Stimulated activated CD4-positive, alpha-beta T cell treated with anti-CD3 and anti-CD28 coated beads, Interleukin-1b, Interleukin-23, amount 100 ng/mL, for 4 hours (primary cell): ENCODE measurements at regions not wholly inside any gene's neighbourhood (a gene's known extent, or its start where the extent isn't known, plus 50 kb on each side); places are given as distances from the start of the nearest gene placed in this dataset.
A peak's percentile ranks its signal among the peaks of the same experiment; 100 is the strongest.
"Not testable (repeated sequence)": the region's sequence is repeated elsewhere in the genome, so short reads cannot be mapped to it uniquely, and the experiment has no call there.

ENCODE experiments used
- DNase-seq, 2 donors: peaks; one replicate each; pipeline ENCODE4 v3.0.0-alpha.2; 2020; ENCODE audit warnings: low read depth in 2 of 2

DNA sequence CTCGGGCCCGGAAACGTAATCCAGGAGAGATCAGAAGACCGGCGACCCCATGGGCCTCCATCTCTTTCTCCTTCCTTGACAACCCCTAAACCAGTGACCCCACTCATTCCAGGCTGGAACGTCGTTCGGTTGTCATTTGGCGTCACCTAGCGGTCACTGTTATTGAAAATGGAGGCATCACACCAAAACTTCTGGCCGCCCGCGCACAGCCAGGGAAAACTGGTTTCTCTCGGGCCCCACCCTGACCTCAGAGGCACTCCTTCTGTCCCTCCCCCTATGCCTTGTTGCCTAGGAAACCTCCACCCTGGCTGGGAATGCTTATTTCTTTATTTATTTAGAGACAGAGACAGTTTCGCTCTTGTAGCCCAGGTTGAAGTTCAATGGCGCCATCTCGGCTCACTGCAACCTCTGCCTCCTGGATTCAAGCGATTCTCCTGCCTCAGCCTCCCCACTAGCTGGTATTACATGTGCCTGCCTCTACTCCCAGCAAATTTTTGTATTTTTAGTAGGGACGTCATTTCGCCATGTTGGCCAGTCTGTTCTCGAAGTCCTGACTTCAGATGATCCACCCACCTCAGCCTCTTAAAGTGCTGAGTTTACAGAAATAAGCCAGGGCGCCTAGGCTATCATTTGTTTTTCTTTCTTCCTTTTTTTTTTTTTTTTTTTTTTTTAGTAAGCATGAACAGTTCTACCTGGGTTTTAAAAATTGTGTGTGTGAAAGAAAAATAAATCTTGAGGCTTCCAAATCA lies 2144.1 kb upstream of the TPTE start:
- not testable (repeated sequence) for DNase-seq

DNA sequence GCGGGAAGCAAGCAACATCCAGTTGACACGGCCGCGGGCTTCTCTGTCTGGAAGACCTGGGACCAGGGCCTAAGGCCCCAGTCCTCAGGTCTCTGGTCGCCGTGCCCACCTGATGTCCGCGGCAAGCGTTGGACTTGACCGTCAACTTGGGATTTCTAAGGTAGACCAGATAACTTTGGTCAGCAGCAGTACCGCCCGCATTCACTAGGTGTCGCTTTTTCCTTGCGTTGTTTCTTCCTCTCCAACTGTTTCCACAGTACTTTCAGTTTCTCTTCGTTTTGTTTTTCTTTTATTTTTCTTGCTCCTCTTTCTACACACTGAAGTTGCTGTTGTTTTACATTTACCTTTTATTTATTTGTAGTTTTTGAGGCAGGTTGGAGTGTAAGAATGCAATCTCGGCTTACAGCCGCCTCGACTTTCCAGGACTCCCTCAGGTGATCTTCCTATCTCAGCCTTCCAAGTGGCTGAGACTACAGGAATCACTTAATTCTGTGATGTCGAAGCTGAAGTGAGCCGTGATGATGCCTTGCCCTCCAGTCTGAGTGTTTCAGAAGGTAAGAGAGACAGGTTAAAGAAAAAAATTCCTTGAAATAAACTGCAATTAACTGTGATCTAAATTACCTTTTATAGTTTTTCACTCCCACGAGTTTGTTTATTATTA lies 2140.8 kb upstream of the TPTE start:
- not testable (repeated sequence) for DNase-seq

DNA sequence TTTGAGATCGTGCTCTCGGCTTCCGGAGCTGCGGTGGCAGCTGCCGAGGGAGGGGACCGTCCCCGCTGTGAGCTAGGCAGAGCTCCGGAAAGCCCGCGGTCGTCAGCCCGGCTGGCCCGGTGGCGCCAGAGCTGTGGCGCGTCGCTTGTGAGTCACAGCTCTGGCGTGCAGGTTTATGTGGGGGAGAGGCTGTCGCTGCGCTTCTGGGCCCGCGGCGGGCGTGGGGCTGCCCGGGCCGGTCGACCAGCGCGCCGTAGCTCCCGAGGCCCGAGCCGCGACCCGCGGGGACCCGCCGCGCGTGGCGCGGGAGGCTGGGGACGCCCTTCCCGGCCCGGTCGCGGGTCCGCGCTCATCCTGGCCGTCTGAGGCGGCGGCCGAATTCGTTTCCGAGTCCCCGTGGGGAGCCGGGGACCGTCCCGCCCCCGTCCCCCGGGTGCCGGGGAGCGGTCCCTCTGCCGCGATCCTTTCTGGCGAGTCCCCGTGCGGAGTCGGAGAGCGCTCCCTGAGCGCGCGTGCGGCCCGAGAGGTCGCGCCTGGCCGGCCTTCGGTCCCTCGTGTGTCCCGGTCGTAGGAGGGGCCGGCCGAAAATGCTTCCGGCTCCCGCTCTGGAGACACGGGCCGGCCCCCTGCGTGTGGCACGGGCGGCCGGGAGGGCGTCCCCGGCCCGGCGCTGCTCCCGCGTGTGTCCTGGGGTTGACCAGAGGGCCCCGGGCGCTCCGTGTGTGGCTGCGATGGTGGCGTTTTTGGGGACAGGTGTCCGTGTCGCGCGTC lies 2133.0 kb upstream of the TPTE start:
- not testable (repeated sequence) for DNase-seq

- DNase-seq: not testable (repeated sequence)
Observed at GRCh38 chr21:8388940-8389238, 2132.5 kb upstream of the TPTE start.

DNA sequence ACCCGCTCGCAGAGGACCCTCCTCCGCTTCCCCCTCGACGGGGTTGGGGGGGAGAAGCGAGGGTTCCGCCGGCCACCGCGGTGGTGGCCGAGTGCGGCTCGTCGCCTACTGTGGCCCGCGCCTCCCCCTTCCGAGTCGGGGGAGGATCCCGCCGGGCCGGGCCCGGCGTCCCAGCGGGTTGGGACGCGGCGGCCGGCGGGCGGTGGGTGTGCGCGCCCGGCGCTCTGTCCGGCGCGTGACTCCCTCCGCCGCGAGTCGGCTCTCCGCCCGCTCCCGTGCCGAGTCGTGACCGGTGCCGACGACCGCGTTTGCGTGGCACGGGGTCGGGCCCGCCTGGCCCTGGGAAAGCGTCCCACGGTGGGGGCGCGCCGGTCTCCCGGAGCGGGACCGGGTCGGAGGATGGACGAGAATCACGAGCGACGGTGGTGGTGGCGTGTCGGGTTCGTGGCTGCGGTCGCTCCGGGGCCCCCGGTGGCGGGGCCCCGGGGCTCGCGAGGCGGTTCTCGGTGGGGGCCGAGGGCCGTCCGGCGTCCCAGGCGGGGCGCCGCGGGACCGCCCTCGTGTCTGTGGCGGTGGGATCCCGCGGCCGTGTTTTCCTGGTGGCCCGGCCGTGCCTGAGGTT lies 2130.7 kb upstream of the TPTE start:
- not testable (repeated sequence) for DNase-seq

DNA sequence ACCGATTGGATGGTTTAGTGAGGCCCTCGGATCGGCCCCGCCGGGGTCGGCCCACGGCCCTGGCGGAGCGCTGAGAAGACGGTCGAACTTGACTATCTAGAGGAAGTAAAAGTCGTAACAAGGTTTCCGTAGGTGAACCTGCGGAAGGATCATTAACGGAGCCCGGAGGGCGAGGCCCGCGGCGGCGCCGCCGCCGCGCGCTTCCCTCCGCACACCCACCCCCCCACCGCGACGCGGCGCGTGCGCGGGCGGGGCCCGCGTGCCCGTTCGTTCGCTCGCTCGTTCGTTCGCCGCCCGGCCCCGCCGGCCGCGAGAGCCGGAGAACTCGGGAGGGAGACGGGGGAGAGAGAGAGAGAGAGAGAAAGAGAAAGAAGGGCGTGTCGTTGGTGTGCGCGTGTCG lies 2127.0 kb upstream of the TPTE start:
- not testable (repeated sequence) for DNase-seq

GRCh38 chr21:8395992-8396391 lies 2125.4 kb upstream of the TPTE start:
- DNase-seq: not testable (repeated sequence)

GRCh38 chr21:8398870-8399437 lies 2122.4 kb upstream of the TPTE start:
- DNase-seq: not testable (repeated sequence)

GRCh38 chr21:8399866-8400265 lies 2121.5 kb upstream of the TPTE start:
- DNase-seq: not testable (repeated sequence)

GRCh38 chr21:8401799-8402198 lies 2119.6 kb upstream of the TPTE start:
- not testable (repeated sequence) for DNase-seq

GRCh38 chr21:8406331-8406730 lies 2115.1 kb upstream of the TPTE start:
- not testable (repeated sequence) for DNase-seq

DNA sequence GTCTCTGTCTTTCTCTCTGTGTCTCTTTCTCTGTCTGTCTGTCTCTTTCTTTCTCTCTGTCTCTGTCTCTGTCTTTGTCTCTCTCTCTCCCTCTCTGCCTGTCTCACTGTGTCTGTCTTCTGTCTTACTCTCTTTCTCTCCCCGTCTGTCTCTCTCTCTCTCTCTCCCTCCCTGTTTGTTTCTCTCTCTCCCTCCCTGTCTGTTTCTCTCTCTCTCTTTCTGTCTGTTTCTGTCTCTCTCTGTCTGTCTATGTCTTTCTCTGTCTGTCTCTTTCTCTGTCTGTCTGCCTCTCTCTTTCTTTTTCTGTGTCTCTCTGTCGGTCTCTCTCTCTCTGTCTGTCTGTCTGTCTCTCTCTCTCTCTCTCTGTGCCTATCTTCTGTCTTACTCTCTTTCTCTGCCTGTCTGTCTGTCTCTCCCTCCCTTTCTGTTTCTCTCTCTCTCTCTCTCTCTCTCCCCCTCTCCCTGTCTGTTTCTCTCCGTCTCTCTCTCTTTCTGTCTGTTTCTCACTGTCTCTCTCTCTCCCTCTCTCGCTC lies 2110.2 kb upstream of the TPTE start:
- not testable (repeated sequence) for DNase-seq

- peak in 1 of 2 donors; percentile 0 for DNase-seq
Observed at GRCh38 chr21:8419925-8420560, 2101.3 kb upstream of the TPTE start.

DNA sequence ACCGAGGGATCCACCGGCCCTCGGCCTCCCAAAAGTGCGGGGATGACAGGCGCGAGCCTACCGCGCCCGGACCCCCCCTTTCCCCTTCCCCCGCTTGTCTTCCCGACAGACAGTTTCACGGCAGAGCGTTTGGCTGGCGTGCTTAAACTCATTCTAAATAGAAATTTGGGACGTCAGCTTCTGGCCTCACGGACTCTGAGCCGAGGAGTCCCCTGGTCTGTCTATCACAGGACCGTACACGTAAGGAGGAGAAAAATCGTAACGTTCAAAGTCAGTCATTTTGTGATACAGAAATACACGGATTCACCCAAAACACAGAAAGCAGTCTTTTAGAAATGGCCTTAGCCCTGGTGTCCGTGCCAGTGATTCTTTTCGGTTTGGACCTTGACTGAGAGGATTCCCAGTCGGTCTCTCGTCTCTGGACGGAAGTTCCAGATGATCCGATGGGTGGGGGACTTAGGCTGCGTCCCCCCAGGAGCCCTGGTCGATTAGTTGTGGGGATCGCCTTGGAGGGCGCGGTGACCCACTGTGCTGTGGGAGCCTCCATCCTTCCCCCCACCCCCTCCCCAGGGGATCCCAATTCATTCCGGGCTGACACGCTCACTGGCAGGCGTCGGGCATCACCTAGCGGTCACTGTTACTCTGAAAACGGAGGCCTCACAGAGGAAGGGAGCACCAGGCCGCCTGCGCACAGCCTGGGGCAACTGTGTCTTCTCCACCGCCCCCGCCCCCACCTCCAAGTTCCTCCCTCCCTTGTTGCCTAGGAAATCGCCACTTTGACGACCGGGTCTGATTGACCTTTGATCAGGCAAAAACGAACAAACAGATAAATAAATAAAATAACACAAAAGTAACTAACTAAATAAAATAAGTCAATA lies 2093.4 kb upstream of the TPTE start:
- not testable (repeated sequence) for DNase-seq

DNA sequence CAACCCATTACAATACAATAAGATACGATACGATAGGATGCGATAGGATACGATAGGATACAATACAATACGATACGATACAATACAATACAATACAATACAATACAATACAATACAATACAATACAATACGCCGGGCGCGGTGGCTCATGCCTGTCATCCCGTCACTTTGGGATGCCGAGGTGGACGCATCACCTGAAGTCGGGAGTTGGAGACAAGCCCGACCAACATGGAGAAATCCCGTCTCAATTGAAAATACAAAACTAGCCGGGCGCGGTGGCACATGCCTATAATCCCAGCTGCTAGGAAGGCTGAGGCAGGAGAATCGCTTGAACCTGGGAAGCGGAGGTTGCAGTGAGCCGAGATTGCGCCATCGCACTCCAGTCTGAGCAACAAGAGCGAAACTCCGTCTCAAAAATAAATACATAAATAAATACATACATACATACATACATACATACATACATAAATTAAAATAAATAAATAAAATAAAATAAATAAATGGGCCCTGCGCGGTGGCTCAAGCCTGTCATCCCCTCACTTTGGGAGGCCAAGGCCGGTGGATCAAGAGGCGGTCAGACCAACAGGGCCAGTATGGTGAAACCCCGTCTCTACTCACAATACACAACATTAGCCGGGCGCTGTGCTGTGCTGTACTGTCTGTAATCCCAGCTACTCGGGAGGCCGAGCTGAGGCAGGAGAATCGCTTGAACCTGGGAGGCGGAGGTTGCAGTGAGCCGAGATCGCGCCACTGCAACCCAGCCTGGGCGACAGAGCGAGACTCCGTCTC lies 2092.5 kb upstream of the TPTE start:
- not testable (repeated sequence) for DNase-seq

DNA sequence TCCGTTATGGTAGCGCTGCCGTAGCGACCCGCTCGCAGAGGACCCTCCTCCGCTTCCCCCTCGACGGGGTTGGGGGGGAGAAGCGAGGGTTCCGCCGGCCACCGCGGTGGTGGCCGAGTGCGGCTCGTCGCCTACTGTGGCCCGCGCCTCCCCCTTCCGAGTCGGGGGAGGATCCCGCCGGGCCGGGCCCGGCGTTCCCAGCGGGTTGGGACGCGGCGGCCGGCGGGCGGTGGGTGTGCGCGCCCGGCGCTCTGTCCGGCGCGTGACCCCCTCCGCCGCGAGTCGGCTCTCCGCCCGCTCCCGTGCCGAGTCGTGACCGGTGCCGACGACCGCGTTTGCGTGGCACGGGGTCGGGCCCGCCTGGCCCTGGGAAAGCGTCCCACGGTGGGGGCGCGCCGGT lies 2086.7 kb upstream of the TPTE start:
- DNase-seq: not testable (repeated sequence)

DNA sequence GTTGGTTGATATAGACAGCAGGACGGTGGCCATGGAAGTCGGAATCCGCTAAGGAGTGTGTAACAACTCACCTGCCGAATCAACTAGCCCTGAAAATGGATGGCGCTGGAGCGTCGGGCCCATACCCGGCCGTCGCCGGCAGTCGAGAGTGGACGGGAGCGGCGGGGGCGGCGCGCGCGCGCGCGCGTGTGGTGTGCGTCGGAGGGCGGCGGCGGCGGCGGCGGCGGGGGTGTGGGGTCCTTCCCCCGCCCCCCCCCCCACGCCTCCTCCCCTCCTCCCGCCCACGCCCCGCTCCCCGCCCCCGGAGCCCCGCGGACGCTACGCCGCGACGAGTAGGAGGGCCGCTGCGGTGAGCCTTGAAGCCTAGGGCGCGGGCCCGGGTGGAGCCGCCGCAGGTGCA lies 2078.3 kb upstream of the TPTE start:
- not testable (repeated sequence) for DNase-seq

DNA sequence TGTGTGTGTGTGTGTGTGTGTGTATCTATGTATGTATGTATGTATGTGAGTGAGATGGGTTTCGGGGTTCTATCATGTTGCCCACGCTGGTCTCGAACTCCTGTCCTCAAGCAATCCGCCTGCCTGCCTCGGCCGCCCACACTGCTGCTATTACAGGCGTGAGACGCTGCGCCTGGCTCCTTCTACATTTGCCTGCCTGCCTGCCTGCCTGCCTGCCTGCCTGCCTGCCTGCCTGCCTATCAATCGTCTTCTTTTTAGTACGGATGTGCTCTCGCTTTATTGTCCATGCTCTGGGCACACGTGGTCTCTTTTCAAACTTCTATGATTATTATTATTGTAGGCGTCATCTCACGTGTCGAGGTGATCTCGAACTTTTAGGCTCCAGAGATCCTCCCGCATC lies 2071.6 kb upstream of the TPTE start:
- DNase-seq: not testable (repeated sequence)
